ENCODE measurements at regions not wholly inside any gene's neighbourhood (a gene's known extent, or its start where the extent isn't known, plus 50 kb on each side); places are given as distances from the start of the nearest gene placed in this dataset.

DNA sequence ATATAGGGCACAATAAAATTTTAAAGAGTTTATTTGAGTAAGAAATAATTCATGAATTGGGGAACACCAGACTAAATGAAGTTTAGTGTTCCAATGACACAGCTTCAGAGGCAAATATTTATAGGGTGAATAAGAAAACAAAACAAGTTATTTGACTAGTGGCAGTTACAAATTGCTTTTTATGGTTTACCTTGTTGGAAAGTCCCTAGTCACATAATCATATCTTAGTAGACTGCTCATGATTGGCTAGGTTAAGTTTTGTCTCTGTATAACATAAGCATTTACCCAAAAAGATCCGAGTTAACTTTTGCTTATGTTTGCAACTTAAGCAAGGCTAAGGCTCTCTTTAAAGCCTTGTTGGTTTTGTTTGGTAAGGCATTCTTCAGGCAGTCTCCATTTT lies 224.7 kb upstream of the MIR17HG start:
- TF ChIP-seq, protein P1, sequence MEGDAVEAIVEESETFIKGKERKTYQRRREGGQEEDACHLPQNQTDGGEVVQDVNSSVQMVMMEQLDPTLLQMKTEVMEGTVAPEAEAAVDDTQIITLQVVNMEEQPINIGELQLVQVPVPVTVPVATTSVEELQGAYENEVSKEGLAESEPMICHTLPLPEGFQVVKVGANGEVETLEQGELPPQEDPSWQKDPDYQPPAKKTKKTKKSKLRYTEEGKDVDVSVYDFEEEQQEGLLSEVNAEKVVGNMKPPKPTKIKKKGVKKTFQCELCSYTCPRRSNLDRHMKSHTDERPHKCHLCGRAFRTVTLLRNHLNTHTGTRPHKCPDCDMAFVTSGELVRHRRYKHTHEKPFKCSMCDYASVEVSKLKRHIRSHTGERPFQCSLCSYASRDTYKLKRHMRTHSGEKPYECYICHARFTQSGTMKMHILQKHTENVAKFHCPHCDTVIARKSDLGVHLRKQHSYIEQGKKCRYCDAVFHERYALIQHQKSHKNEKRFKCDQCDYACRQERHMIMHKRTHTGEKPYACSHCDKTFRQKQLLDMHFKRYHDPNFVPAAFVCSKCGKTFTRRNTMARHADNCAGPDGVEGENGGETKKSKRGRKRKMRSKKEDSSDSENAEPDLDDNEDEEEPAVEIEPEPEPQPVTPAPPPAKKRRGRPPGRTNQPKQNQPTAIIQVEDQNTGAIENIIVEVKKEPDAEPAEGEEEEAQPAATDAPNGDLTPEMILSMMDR (IDR thresholded peaks at IDR 0.05; ENCODE audit: low read depth, low read length): no peak
- TF ChIP-seq EZH2phosphoT487 (IDR thresholded peaks at IDR 0.05; ENCODE audit: low read depth): no peak

Data from OCI-LY3 (cell line).